ENCODE measurements at regions not wholly inside any gene's neighbourhood (a gene's known extent, or its start where the extent isn't known, plus 50 kb on each side); places are given as distances from the start of the nearest gene placed in this dataset.

DNA sequence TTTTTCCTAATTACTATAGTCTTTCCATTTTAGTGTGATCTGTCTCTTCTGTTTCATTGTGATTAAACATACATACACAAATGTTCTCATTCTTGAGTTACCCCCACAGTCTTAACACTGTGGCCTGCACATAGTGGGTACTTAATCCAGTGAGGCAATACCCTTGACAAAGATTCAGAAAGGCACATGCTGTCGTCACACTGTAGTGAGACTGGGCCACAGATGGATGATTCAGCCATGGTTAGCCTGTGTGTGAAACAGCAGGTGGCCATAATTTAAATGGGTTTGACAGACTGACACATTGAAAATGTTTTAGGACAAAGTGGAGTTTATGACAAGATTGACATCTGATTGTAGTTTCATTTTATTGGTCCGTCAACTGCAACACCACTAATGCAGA lies 313.1 kb downstream of the C11orf87 start:
- TF ChIP-seq, protein P1, sequence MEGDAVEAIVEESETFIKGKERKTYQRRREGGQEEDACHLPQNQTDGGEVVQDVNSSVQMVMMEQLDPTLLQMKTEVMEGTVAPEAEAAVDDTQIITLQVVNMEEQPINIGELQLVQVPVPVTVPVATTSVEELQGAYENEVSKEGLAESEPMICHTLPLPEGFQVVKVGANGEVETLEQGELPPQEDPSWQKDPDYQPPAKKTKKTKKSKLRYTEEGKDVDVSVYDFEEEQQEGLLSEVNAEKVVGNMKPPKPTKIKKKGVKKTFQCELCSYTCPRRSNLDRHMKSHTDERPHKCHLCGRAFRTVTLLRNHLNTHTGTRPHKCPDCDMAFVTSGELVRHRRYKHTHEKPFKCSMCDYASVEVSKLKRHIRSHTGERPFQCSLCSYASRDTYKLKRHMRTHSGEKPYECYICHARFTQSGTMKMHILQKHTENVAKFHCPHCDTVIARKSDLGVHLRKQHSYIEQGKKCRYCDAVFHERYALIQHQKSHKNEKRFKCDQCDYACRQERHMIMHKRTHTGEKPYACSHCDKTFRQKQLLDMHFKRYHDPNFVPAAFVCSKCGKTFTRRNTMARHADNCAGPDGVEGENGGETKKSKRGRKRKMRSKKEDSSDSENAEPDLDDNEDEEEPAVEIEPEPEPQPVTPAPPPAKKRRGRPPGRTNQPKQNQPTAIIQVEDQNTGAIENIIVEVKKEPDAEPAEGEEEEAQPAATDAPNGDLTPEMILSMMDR (conservative IDR thresholded peaks at IDR 0.05; ENCODE audit: low read depth, low read length) = no peak
- no peak for DNase-seq (ENCODE audit: low read depth)
- H3K4me3 ChIP-seq (ENCODE audit: low read length) = no peak overlapping the region

DNA sequence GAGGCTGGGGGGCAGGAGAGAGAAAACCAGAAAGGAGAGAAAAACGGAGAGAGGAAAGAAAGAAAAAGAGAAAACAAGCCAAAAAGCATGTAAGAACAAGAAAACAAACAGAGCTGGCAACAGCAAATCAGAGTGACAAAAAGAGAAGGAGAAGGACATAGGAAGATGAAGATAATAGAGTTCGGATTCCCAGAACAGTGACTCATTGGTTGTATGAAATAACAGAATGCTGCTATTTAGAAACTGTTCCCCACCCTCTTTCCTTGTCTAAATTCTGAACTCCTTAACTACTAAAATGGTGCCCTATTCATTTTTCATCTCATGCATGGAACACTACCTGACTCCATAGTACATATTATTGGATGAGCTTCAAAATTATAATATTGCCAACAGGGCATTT lies 317.4 kb downstream of the C11orf87 start:
- H3K4me3 ChIP-seq (ENCODE audit: low read length) = no peak overlapping the region
- TF ChIP-seq, protein P1 (conservative IDR thresholded peaks at IDR 0.05; ENCODE audit: low read depth, low read length) = no peak
- DNase-seq (ENCODE audit: low read depth) = no peak

DNA sequence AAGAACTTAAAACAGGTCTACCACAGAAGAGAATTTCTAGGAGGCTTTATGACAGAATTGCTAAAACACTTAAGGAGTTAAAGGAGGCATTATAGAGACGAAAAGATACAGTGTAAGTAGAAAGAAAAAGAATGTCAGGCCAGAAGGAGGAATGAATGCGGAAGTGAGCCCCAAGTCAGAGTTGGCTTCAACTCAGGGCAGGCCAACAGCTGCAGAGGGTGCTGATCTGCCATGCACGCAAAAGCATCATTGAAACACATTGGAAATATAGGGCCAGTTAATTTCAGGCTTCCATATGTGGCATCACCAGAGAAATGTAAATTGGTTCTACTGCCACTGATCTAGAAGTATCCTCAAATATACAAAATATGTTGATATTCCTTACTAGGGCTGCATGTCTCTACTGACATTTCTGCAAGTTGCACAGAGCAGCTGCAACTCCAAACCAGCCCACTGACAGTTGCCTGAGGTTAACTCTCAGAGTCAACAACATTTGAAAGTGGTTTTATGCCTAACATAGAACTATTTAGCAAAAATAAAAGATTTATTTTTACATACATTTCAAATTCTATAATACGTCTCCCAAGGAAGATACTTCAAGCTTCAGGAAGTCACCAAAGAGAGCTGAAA lies 324.1 kb downstream of the C11orf87 start:
- TF ChIP-seq, protein P1 (conservative IDR thresholded peaks at IDR 0.05; ENCODE audit: low read depth, low read length) = no peak
- no peak overlapping the region for H3K4me3 ChIP-seq (ENCODE audit: low read length)
- no peak for DNase-seq (ENCODE audit: low read depth)

DNA sequence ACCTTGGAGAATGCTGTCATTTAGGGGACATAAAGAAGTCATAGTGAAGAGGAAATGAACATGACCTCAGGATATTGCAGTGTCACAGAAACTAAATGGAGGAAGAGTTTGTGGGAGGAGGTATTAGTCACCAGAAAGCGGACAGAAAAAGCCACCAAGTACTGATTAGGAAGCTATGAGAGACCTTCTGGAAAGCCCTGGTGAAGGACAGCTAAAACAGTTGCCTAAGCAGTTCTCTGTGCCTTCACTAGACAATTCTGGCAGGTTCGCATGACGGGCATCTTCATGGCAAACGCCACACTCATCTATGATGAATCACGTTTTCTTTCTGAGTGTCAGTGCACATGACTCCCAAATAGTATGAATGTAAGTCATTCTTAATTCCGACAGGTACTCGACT lies 325.8 kb downstream of the C11orf87 start:
- H3K4me3 ChIP-seq (ENCODE audit: low read length) = no peak overlapping the region
- no peak for DNase-seq (ENCODE audit: low read depth)

DNA sequence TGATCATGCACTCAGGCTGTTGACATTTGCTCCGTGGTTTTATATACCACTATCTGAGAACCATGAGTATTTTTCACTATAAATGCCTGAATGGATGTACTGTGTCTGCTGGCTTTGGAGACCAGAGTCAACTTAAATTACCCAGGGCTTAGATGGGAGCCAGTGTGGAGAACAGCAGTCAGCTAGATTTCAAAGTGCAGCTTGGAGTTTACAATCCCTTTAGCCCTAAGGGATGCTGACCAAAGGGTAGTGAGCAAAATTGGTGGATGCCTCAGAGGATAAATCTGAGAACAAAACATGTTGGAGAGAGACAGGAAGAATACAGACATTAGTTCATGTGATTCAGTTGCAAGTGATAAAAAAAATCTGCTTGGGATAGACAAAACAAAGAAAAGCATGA lies 327.5 kb downstream of the C11orf87 start:
- no peak overlapping the region for H3K4me3 ChIP-seq (ENCODE audit: low read length)
- TF ChIP-seq, protein P1 (conservative IDR thresholded peaks at IDR 0.05; ENCODE audit: low read depth, low read length) = no peak
- DNase-seq (ENCODE audit: low read depth) = no peak

More for the DNA sequence above, 325.8 kb downstream of the C11orf87 start:
- TF ChIP-seq, protein P1 (conservative IDR thresholded peaks at IDR 0.05; ENCODE audit: low read depth, low read length) = no peak

DNA sequence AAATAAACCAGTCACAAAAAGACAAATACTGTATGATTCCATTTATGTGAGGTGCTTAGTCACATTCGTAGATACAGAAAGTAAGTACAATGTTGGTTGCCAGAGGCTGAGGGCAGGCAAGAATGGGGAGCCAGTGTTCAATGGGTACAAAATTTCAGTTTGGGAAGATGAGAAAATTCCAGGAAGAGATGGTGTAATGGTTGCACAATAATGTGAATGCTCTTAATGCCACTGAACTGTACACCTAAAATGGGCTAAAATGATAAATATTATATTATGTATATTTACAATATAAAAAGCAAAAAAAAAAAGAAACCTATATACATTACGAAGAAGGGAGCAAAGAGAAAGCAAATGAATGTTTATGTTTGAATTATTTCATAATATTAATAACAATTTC lies 329.0 kb downstream of the C11orf87 start:
- H3K4me3 ChIP-seq (ENCODE audit: low read length) = no peak overlapping the region
- no peak for DNase-seq (ENCODE audit: low read depth)
- TF ChIP-seq, protein P1 (conservative IDR thresholded peaks at IDR 0.05; ENCODE audit: low read depth, low read length) = no peak

DNA sequence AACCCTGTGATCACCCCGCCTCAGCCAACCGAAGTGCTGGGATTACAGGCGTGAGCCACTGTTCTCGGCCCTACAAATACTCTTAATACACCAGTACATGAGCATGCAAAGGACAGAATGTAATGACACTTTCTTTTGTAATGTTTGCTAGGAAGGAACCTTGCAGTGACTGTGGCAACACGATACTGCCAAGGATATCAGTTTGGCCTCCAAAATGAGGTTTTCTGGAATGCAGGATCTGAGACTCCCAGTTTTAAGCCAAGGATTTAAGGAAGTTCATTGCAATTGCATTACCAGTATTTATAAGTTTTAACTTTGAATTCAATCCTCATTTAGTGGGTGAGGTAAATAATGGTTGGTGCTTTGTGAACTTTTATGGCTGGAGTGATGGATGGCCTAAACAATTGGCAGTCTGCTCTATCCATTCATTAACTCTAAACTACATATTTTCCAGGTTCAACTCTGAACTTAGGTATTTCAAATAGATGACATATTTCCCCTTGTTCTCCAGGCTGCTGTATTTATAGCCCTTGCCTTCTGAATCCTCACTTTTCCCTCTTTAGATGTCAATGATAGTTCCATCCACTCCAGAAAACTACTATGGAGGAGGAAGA lies 330.3 kb downstream of the C11orf87 start:
- TF ChIP-seq, protein P1 (conservative IDR thresholded peaks at IDR 0.05; ENCODE audit: low read depth, low read length) = no peak
- H3K4me3 ChIP-seq (ENCODE audit: low read length) = no peak overlapping the region
- DNase-seq (ENCODE audit: low read depth) = no peak

All from retinal pigment epithelial cell (primary cell).